ENCODE measurements at regions not wholly inside any gene's neighbourhood (a gene's known extent, or its start where the extent isn't known, plus 50 kb on each side); places are given as distances from the start of the nearest gene placed in this dataset.
A peak's percentile ranks its signal among the peaks of the same experiment; 100 is the strongest.

DNA sequence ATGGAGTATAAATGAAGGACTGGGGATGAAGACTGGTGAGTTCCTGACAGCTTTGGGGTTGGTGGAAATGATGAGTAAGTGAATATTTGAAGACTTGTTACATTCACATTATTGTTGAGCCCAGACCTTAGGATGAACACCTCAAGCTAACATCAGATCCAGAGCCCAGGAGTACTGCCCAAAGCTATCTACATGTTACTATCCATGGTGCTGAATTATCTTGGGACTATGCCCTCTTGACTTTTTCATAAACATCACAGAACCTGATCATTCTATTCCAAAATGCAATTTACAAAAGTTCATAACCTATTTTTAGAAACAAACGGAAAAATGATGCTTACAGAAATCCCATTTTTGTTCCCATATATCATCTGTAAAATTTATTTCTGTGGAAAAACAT, 613.3 kb downstream of the TUSC7 start:
- no peak for DNase-seq

GRCh38 chr3:117346901-117347300, 637.3 kb downstream of the TUSC7 start:
- no peak for DNase-seq

GRCh38 chr3:117348884-117349283, 639.3 kb downstream of the TUSC7 start:
- DNase-seq: no peak

GRCh38 chr3:117349566-117349965, 640.0 kb downstream of the TUSC7 start:
- DNase-seq: no peak

DNA sequence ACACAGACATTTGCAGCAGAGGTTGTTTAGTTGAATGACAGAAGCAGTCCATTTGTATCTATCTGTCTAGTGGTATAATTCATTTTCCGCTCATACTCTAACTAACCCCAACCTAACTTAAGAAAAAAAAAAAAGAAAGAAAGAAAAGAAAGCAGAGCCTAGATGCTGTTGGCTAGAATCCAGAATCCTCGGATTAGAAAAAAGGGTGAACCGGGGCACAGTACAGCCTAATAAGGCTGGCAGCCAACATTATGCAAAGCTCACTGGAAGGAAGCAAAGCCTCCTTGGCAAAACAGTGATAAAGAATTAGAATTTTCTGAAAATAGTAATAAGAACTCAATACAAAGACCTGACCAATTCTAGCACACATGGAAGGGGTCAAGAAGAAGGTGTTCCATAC, 640.8 kb downstream of the TUSC7 start:
- no peak for DNase-seq

- peak; percentile 33 for DNase-seq
Measured at GRCh38 chr3:117355566-117355965, 646.0 kb downstream of the TUSC7 start.

GRCh38 chr3:117356091-117356705, 646.6 kb downstream of the TUSC7 start:
- no peak for DNase-seq

- DNase-seq: no peak
Measured at GRCh38 chr3:117358717-117359314, 649.2 kb downstream of the TUSC7 start.

DNA sequence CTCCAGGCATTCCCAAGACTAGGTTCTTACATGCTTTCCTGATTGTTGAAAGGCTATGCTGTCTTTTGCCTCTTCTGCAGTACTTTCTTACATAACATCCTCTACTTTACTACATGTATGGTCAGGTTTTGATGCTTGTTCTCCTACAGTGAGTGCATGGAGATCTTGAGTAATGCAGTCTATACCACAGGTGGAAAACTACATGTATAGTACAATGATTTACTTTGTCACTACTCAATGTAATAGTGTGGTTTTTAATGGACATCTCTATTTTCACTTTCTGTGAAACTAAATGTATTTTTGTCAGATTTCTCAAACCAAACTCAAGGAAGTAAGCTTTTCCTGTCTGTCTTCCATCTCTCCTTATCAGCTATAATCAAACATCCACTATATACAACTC, 657.0 kb downstream of the TUSC7 start:
- DNase-seq: no peak

GRCh38 chr3:117367861-117368260, 658.3 kb downstream of the TUSC7 start:
- no peak for DNase-seq

GRCh38 chr3:117380631-117381030, 671.1 kb downstream of the TUSC7 start:
- no peak for DNase-seq

GRCh38 chr3:117393119-117393518, 683.5 kb downstream of the TUSC7 start:
- no peak for DNase-seq

- peak; percentile 60 for DNase-seq
Measured at GRCh38 chr3:117398141-117398899, 688.7 kb downstream of the TUSC7 start.

- DNase-seq: peak; percentile 32
Measured at GRCh38 chr3:117399311-117400078, 689.9 kb downstream of the TUSC7 start.

DNA sequence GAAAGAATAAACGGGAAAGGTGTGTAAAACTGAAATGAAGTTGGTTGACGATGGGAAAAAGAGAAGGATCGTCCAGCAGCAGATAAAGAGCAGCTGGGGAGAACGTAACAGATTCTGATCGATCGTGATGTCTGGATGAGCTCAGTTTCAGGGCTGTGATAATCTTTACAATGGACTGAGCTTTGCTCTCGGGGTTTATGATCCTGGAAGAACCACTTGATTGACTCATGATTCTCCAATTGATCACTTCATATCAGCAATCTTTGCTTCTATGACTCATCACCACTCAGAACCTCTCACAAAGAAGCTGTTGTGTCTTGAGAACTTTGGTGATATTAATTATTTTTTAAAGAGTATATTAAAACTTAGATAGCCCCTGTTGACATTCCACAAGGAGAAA, 690.7 kb downstream of the TUSC7 start:
- DNase-seq: peak; percentile 15

DNA sequence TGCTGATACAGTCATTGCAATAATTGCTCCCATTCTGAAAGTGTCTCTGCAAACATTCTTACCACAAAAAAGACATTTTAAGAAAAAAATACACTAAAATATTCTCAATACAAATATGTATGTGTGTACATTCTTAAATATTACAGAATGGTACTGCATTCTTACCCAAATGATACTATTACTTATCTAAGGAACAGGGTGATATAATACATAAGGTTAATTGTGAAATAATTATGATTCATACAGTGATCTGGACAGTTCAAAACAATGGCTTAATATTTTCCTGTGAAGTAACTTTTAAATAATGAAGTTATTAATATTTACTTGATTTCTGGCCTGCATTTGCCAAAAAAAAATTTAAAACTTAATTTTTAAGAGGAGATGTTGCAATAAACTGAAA, 694.6 kb downstream of the TUSC7 start:
- no peak for DNase-seq

DNA sequence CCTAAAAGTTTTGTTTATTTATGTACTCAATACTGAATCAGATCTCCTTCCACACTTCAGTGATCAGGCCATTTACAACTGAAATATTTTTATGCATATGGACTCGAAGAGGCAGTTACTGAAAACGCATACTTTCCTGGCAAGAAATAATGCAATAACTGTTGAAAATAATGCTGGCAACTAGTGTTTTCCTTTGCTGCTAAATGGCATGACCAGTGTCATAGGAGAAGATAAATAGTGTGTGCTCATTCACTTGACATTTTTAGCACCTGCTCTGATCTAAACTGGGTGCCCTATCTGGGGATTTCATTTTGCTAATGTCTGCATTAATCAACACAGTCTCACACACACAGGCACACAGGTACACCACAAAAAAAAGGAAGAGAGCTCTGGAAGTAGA, 695.2 kb downstream of the TUSC7 start:
- no peak for DNase-seq

- no peak for DNase-seq
Measured at GRCh38 chr3:117405359-117405758, 695.8 kb downstream of the TUSC7 start.

GRCh38 chr3:117407317-117407716, 697.7 kb downstream of the TUSC7 start:
- DNase-seq: no peak

DNA sequence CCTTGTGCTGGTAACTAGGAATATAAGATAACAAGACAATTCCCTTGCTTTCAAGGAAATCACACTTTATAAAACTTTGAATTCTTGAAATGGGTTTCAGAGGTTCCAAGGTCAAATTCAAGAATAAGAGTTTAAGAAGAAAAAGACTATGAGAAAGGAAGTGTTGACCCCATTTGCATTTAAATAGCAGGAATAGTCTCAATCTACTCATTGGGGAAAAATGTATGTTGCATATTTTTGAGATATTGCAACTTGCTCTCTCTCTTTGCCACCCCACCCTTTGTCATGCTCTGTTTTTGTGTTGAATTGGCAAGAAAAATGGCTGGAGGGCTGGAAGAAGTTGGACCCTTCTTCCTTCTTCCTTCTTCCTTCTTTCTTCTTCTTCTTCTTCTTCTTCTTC, 699.2 kb downstream of the TUSC7 start:
- DNase-seq: no peak

GRCh38 chr3:117409256-117409655, 699.7 kb downstream of the TUSC7 start:
- no peak for DNase-seq

DNA sequence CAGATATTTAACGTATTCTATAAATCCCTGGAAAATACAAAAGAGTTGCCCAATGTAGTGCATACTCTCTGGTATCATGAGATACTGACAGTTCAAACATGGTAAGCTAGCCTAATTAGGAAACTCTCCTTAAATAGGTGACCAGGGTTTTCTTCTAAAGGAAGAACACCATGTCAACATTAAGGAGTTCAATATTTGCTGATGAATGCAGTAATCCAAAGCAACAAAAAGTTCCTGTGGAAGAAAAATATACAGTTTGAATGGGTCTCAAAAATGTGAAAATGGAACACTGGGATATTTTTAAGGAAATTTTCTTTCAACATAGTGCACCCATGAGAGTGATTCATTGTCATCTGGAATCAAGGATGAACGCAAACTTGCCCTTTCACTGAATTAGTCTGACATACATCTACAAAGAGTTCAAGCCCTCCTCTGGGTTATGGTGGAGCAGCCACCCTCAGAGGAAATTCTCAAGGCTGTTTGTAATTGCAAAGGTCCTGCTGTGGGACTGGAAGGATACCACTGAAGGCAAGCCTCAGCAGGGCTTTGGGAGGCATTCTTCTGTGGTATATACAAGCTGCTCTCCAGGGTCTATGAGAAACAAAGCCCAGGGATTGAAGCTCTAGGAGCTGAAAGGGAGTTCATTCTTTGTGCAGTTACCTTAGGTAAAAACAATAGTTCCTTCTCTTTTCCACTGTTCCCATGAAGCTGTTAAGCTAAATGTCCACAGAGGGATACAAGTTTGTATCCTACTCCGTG, 700.3 kb downstream of the TUSC7 start:
- DNase-seq: no peak

DNA sequence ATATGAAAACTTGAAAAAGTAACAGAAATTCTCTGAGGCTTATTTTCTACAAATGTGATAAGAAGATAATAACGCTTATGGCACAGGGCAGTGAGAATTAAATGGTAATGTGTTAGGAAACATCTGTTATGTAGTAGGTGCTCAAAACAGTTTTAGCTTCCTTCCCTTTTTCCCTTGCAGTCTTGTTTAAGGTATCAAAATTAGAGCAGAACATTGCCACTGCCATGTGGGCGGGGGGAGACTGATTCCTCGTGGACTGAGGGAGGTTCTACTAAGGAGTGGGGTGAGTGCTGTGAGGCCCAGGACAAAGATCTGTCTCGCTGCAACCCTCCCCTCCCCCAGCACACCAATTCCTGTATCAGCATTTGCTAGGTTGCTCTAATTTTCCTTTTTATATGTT, 702.4 kb downstream of the TUSC7 start:
- DNase-seq: no peak
